GM19023 (cell line): ENCODE measurements at regions not wholly inside any gene's neighbourhood (a gene's known extent, or its start where the extent isn't known, plus 50 kb on each side); places are given as distances from the start of the nearest gene placed in this dataset.
"Not testable (repeated sequence)": the region's sequence is repeated elsewhere in the genome, so short reads cannot be mapped to it uniquely, and the experiment has no call there.

ENCODE experiments used
- ATAC-seq: cut with Tn5 transposase; IDR thresholded peaks from one replicate; pipeline ENCODE4 v1.9.1; 2021; ENCODE audit warnings: mild to moderate bottlenecking, moderate library complexity; ENCODE audit not compliant: unreplicated experiment

GRCh38 chr1:187936667-187937066 is 1107.9 kb downstream of the PLA2G4A start:
- ATAC-seq: no peak

GRCh38 chr1:187938092-187938491 is 1109.3 kb downstream of the PLA2G4A start:
- no peak for ATAC-seq

- ATAC-seq: no peak
Measured at GRCh38 chr1:187942986-187943385, 1114.2 kb downstream of the PLA2G4A start.

GRCh38 chr1:187943606-187944403 is 1115.1 kb downstream of the PLA2G4A start:
- ATAC-seq: no peak

GRCh38 chr1:187946661-187947060 is 1117.9 kb downstream of the PLA2G4A start:
- ATAC-seq: not testable (repeated sequence)

GRCh38 chr1:187947359-187947758 is 1118.6 kb downstream of the PLA2G4A start:
- ATAC-seq: no peak

- ATAC-seq: no peak
Measured at GRCh38 chr1:187948170-187948794, 1119.5 kb downstream of the PLA2G4A start.

GRCh38 chr1:187949567-187949966 is 1120.8 kb downstream of the PLA2G4A start:
- no peak for ATAC-seq

- ATAC-seq: no peak
Measured at GRCh38 chr1:187951817-187952216, 1123.1 kb downstream of the PLA2G4A start.

GRCh38 chr1:187952446-187952845 is 1123.7 kb downstream of the PLA2G4A start:
- no peak for ATAC-seq

GRCh38 chr1:187956975-187957374 is 1128.2 kb downstream of the PLA2G4A start:
- ATAC-seq: no peak

GRCh38 chr1:187958207-187958606 is 1129.5 kb downstream of the PLA2G4A start:
- no peak for ATAC-seq

- ATAC-seq: no peak
Measured at GRCh38 chr1:187959062-187959461, 1130.3 kb downstream of the PLA2G4A start.

GRCh38 chr1:187960125-187960638 is 1131.4 kb downstream of the PLA2G4A start:
- no peak for ATAC-seq

GRCh38 chr1:187961895-187962294 is 1133.1 kb downstream of the PLA2G4A start:
- no peak for ATAC-seq

GRCh38 chr1:187971851-187972250 is 1143.1 kb downstream of the PLA2G4A start:
- no peak for ATAC-seq

GRCh38 chr1:187977298-187977697 is 1148.5 kb downstream of the PLA2G4A start:
- no peak for ATAC-seq

GRCh38 chr1:187985145-187985896 is 1156.6 kb downstream of the PLA2G4A start:
- ATAC-seq: peak; percentile 57

- peak; percentile 62 for ATAC-seq
Measured at GRCh38 chr1:187985897-187986654, 1157.3 kb downstream of the PLA2G4A start.

GRCh38 chr1:187987236-187987776 is 1158.6 kb downstream of the PLA2G4A start:
- no peak for ATAC-seq
